ENCODE measurements at regions not wholly inside any gene's neighbourhood (a gene's known extent, or its start where the extent isn't known, plus 50 kb on each side); places are given as distances from the start of the nearest gene placed in this dataset.

DNA sequence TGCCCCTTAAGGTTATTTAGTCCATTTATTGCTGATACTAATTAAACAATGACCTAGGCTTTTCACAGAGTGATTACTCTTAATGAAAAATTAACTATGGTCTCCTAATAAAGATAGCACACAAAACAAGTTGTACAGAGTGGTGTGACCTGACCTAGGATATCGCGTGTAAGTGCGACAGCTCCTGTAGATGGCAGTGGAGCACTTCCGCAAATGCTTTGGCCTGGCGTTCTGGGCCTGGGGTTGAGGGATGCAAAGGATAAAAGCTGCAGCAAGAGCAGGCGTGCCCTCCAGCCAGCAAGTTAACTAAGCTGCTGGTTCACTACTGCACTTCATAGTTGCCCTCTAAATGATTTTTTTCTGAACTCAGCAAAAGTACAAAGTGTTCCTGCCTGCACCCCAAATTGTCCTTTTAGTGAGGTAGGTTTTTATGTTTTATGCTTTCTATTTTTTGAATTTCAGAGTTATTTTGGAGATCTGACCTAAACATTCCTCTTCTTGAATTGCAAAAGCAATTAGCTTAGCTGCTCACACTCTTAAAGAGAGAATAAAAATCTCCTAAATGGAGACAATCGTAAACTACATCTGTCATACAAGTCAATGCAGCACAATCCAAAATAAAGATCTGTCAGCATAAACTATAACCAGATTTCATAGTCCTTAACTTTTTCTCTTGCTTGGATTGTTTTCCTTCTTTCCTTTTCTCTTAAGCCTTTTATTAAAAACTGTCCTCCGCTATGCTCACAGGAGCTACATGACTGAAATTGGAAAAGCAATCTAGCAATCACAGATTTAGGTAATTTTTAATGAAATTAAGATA is 379.6 kb downstream of the LRIG3 start:
- peak; percentile 88 for DNase-seq

DNA sequence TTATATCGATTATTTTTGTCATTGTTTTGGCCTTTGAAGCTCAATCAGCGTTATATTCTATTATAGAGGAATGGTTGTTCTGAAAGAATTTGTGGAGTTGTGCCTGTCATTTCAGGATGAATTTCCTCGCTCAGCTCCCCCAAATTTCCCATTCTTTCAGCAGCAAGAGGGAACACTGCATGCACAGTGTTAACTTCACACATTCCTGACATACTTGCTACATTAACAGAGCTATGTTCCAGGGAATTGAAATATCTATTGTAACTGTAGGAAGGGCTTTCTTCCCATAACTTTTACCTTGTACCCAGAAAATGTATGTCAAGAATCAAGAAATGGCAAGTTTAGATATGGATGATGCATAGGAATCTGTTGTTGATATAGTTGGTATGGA is 379.0 kb downstream of the LRIG3 start:
- DNase-seq = no peak

DNA sequence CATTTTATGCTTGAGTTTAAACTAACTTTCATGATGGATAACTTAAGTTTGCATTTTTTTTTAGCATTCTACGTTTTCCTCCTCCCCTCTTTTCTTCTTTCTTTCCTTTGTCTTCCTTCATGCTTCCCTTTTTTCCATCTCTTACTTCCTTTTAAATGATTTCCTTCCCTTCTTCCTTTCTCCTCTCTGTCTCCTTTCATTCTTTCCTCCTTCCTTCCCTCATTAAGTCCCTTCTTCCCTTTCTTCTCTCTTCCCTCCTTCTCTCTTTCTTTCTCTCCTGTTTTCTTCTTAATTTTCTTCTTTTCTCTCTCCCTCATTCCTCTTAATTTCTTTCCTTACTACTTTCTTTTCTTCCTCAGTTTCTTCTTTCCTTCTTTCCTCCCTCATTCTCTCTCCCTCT is 376.0 kb downstream of the LRIG3 start:
- DNase-seq = no peak

DNA sequence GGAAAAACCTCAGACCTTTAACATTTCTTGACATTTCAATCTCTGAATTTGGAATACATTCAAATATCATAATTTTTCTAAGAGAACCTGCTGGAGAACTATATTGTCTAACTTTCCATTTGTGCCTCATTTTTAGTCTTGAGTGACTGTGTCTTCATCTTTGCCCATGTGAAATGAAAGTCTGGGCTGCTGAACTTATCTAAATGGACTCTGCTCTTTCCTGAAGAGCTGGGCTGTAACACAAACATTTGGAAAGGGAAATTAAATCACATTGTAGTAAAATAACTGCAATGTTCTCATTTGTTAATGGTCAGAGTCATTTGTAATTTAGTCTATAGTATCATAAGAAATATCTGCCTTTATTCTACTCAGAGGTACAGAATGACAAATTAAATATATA is 373.1 kb downstream of the LRIG3 start:
- no peak for DNase-seq

DNA sequence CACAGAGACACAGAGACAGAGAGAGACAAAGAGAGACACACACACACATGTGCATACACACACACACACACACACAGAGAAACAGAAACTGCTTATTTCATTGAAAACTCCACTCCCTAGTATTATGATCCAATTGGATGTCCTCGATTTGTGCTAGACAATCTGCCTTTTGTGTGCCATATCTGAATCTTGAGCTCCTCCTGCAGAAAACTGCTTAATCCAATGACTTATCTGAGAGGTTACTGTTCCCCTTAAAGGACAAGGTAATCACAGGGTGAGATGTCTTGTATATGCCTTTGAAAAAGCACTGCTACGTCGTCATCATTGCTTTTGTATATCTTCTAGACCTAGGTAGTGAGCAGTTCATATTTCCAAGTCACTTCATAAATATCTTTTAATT is 371.5 kb downstream of the LRIG3 start:
- DNase-seq = no peak

DNA sequence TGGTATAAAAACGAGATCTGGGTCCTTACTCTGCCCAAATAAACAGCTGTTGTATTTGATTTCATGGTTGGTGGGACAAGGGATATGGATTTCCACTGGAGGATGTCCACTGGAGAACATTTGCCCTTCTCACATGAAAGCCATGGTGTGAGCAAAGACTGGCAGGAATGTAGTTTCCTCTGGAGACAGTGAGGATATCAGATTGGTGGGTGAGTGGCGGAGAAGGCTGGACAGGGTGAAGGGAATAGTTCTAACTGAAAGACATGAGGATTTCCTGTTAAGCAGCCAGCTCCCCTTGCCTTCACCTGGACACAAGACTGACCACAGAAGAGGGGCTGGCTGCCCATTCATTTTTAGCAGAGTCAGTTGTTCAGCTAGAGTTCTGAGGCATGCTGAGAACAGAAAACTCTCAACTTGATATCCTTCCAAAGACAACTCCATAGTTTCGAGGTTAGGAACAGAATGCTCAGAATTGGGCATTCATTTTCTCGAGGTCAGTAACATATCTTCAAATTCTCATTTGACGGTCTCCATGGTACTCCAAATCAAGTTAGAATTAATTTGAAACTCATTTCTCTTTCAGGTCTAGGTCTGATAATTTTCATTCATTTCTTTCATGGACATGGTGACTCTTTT is 365.7 kb downstream of the LRIG3 start:
- no peak for DNase-seq

DNA sequence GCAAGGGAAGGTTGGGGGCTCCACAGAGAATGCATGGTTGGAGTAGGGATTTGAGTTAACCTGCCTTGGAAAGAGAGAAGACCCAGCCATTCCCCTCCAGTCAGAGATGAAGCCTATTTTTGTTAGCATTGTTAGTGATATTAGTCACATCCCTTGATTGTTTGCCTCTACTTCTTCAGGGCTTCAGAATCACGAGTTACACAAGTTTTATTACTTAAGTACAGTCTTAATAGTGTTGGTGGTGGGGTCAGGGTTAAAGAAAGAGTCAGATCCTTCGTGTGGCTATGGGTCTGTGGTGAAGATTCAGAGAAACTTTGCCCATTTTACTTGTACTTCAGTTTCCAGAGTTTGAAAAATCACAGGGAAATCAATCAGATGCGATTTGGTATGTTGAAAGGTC is 363.1 kb downstream of the LRIG3 start:
- DNase-seq = no peak

DNA sequence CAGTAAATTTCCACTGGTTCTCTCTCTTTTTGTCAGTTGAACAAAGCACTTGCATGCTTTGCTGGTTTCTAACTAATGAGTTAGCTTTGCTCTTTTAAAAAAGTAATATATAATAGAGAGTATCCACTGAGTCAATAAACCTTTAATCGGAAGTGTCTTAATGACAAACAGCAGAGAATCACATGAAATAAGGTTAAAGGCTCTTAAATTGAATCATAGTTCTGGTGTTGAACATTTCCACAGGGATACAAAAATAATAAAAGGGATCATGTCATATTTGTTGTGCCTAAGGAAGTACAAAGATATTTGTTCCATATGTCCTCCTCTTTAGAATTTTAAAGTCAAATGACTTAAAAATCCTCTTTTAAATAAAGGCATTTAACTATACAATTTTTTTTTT is 362.6 kb downstream of the LRIG3 start:
- no peak for DNase-seq

DNA sequence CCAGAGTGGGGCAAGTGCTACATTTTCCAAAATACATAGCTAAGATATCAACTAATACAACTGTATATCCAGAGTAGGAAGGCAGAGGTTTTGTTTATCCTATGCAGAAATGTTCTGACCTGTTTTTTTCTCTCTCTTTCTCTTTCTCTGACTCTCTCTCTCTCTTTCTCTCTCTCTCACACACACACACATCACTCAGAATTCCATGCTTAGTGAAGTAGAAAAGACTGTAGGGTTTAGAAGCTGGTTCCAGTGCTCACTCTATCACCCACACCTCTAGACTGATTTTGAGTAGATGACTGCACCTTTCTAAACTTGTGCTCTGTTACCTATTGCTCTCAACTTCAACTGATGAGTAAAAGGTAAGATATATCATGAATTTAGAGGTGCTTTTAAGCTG is 356.7 kb downstream of the LRIG3 start:
- no peak for DNase-seq

DNA sequence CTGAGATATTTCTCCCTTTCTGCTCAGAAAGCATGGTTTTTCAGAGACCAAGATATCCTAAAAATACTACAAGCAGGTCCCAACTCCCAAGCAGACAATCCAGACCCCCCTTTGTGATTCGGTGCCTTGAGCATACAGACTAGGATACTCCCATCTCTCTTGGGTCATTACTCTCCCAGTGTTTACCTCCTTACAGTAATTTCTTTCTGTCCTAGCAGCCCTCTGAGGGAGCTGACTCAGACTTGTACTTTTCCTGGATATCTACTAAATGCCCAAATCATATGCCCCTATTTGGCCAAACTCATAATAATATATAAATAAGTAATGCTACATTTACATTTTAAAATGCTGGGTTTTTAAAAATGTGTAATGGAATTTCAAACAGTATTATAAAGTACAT is 355.6 kb downstream of the LRIG3 start:
- no peak for DNase-seq

DNA sequence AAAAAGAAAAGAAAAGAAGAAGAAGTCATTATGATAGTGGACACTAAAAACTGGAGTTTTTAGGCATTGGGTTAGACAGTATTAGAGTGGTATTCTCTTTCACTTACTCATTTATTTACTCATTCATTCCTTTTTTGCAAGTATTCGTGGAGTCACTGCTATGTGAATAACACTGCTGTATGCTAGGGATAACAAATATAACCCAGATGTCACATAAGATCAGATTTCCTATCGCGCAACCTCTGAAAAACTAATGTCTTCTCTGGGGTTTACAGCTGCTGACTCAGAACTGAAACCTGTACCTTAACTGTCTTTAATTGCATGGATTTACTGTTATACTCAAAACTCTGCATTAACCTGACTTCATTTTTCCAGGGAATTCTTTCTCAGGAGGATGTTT is 353.7 kb downstream of the LRIG3 start:
- DNase-seq = no peak

DNA sequence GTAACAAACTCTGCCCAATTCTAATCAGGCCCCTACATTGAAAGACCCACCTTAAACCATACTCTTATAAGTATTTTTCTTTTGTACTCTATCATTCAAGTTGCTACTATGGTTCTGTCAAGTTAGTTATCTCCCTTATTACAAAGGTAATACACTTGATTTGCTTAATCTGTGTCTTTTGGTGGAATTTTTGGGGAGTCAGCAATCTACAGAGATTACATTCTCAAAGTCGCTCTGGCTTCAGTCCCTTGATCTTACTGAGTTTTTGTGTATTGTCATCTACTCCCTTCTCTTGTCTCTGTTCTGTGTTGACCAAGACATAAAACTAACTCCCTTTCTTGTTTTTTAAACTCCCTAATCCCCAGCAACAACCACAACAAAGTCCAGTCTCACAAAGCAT is 353.1 kb downstream of the LRIG3 start:
- DNase-seq = no peak

DNA sequence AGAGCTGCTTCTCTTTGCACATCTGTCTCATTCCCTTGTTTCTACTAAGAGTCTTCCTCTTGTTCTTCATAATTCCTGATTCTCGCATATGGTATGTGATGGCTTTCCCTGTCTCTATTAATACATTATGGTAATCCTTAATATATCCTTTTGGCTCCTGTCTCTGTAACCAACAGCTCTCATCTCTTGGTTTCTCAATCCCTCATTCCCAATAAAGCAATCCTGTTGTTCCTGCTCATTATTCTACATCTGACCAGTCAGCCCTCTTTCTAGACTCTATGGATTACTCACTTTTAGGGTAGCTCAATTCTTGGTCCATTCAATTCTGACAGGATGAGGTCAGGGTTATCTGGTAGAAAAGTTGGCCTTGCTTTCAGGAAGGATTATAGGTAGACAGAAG is 349.9 kb downstream of the LRIG3 start:
- DNase-seq = no peak

DNA sequence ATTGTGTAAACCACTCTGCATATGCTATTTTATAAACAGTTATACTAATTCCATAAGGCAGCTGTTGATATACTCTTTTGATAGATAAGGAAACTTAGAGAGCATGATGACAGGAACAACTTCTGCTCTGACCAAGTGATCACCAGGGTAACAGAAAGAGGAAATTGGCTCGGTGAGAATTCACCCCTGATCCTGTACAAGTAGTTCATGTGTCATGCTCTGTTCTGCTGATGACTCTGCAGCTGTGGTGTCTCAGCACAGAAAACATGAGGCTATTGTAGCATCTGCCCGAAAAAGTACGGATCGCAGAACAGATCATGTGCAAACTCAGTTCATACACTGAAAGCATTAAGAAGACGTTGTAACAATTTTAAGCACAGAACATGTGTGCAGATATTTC is 345.0 kb downstream of the LRIG3 start:
- DNase-seq = no peak

DNA sequence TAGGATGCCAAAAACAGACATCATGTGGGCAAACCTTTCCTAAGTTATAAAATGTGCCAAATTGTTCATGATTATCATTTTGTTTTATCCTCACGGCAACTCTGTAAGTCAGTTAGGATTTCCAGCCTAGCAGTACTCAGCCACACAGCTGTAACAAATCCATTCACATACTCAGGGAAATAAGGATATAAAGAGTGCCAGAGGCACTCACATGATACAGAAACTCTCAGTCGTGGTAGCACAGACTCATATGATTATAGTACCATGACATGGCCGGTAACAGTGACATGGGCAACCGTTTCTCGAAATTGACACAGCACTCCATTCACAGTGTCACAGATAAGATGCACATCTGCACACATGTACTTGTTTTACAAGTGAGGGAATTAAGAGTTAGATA is 344.2 kb downstream of the LRIG3 start:
- no peak for DNase-seq

DNA sequence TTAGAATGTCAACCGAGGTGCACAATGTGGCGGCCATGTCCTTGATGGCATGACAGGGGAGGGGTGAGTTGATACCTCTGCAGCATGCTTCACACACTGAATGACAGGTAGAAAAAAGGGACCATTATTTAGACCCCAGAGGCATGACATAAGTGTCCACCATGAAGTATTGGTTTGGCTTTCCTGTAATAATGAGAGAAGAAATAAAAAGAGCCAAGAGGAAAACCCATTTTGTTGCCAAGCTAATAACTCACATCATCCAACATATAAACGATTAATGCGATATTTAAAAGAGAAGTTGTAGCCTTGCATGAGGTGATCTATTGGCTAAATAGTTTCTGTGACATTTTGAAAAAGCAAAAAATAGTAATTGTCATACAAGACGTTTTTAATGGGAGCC is 343.4 kb downstream of the LRIG3 start:
- no peak for DNase-seq

DNA sequence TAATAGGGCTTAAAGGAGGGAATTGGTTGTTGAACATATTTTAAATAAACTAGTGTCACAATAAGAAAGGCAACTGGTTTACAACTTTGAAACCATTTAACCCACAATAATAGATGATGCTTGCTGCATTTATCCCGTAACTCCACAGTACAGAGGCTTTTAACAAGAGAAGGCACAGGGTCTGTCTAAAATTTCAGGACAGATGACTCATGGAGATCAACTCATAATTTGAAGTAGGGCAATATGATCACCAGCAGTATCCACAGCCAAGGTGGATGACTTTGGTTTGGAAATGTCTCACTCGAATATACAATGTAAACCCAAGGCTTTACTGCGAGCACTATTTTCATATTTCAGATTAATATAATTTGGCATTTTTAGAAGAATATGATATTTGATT is 340.2 kb downstream of the LRIG3 start:
- DNase-seq = no peak

DNA sequence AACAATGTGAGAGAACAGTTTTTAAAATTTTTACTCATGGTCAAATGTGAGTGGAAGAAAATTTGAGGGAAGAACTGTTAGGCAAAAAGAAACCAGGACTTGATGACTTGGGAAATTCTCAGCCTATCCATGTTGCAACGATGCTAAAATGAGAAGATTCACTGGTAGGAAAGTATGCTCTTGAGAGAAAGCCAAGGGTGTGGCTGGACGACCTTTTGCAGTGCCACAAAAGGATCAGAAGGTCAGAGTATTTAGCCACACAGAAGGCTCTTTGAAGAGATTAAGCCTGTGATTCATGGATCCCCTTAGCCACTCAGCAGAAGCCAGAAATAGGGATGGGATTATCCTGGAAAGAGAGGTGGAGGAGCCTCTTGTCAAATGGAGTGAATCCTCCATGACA is 336.8 kb downstream of the LRIG3 start:
- no peak for DNase-seq

DNA sequence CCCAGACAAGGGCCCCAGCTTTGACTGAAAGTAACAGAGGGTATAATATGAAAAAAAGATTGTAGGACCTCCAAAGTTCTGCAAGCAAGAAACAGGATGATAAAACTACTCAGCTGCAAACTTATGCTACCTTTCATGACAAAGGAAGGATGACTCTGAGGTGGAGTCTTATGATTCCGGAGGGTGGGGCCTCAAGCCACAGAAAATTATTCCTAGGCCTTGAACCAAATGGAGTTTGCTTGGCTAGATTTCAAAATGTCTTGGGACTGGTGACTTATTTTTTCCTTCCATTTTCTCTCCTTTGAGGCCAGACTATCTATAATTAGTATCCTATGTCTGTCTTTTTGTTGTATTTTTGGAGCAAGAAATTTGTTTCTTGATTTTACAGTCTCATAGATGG is 336.4 kb downstream of the LRIG3 start:
- no peak for DNase-seq

DNA sequence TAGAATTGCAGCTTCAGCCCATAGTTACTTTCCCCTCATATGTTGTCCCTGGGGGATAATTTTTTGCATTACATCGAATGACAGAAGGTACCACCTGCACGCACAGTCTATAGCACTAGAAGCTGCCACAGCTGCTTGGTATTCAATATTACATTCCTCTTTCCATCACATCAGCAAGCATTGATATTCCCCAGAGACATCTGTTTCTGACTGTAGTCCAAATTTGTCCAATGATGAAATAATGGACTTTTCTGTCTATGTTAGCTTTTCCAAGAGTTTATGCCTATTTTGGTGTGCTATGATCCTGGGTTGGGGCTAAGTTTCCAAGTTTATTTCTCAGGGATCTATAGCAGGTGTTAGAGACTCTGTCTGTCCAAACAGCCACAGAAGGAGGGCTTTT is 335.4 kb downstream of the LRIG3 start:
- DNase-seq = no peak

DNA sequence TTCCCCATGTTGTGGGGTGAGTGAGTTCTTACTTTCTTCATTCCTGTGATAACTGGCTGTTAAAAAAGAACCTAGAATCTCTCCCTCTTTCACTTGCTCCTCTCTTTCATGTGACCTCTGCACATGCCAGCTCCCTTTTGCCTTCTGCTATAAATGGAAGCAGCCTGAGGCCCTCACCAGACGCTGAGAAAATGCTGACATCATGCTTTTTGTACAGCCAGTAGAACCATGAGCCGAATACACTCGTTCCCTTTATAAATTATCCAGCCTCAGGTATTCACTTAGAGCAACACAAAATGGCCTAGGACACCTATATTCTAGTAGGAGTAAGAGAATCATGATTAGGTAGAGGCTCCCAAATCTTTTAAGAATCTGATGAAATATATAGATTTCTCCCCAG is 333.5 kb downstream of the LRIG3 start:
- DNase-seq = no peak

DNA sequence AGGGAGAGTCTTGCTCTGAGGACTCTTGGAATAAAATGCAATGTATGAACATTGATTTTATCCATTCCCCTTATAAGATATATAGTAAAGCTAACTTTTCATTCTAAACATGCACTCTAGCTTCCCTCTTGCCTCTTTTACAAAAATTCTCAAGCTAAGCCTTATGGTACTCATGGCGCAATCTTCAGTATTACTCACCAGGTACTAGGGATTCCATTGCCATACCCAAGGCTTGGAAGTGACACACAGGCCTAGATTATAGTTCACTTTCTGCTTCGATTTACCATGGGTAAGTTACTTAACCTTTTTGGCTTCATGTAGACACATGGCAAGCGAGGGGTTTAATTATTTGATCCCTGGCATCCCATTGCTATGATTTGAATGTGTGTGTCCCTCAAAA is 331.5 kb downstream of the LRIG3 start:
- no peak for DNase-seq

DNA sequence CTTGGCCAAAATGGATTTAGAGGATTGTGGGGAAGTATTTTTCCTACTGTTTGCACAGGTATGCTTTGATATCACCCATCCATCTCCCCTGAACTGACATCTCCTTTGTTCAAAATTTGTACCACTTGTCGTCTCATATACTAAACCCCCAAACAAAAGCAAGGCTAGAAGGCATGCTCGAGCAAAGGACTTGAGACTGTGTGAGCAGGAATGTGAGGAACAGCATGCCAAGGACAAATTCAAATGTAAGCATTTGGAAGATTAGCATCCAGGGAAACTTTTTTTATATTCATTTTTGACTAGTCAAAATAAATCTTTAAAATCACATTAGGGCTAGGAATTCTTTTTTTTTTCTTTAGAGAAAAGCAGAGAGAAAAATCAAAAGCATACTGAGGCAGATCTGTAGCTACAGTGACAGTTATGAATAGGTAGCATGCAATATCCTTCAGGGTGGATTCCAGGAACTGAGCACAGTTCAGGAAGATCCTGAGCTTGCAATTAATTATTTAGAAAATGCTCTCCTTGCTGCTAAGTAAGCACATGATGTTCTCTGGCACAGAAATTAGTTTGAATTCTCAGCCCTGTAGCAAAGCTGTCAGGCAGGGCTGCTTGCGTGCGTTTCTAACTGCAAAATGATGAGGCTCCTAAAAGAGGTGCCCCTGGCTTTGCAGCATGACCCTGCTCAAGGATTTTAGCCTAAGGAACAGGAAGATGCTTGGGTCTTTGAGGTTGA is 327.7 kb downstream of the LRIG3 start:
- DNase-seq = no peak
